Calu3 (cell line): ENCODE measurements at regions not wholly inside any gene's neighbourhood (a gene's known extent, or its start where the extent isn't known, plus 50 kb on each side); places are given as distances from the start of the nearest gene placed in this dataset.

Experiments used
- BruUV-seq: library from RNA; stranded (reverse); fragments of 400-500 nt; replicated peaks from 2 replicates; lab custom pipeline; 2021; lab: Mats Ljungman, UMichigan
- CTCF ChIA-PET: fragments of 300-600 bp; sonication (Branson Sonifier 250); formaldehyde crosslinking; loops from one replicate; lab custom pipeline; 2022; ENCODE audit warnings: antibody characterized with exemption; lab: Charles Lee
- DNase-seq: peaks from one replicate; pipeline ENCODE4 v3.0.0; 2022
- H3K27ac Mint-ChIP-seq: one replicate; pipeline ENCODE4 v1.8.0; 2022; ENCODE audit warnings: mixed read lengths; ENCODE audit not compliant: unreplicated experiment
- H3K27me3 Mint-ChIP-seq: one replicate; pipeline ENCODE4 v1.8.0; 2022; ENCODE audit warnings: mixed read lengths; ENCODE audit not compliant: unreplicated experiment
- H3K36me3 Mint-ChIP-seq: one replicate; pipeline ENCODE4 v1.8.0; 2022; ENCODE audit warnings: mild to moderate bottlenecking, moderate library complexity, mixed read lengths; ENCODE audit not compliant: insufficient read depth, unreplicated experiment
- H3K4me1 Mint-ChIP-seq: one replicate; pipeline ENCODE4 v1.8.0; 2022; ENCODE audit warnings: mild to moderate bottlenecking, low read depth, mixed read lengths; ENCODE audit not compliant: unreplicated experiment
- H3K4me3 Mint-ChIP-seq: one replicate; pipeline ENCODE4 v1.8.0; 2022; ENCODE audit warnings: mild to moderate bottlenecking, low read depth, moderate library complexity, mixed read lengths; ENCODE audit not compliant: unreplicated experiment
- H3K9me3 Mint-ChIP-seq: one replicate; pipeline ENCODE4 v1.8.0; 2022; ENCODE audit warnings: low read depth, mixed read lengths; ENCODE audit not compliant: unreplicated experiment
- intact Hi-C: fragments of 100-400 bp; cut with micrococcal nuclease; formaldehyde crosslinking; loops from one replicate; pipeline ENCODE4 v1.10.0; 2022; ENCODE audit not compliant: unreplicated experiment
- TF ChIP-seq, protein P1 (sequence below): fragments of 200-600 bp; IDR thresholded peaks from one replicate; pipeline ENCODE4 v1.8.0; 2022; ENCODE audit warnings: antibody characterized with exemption; ENCODE audit not compliant: unreplicated experiment

DNA sequence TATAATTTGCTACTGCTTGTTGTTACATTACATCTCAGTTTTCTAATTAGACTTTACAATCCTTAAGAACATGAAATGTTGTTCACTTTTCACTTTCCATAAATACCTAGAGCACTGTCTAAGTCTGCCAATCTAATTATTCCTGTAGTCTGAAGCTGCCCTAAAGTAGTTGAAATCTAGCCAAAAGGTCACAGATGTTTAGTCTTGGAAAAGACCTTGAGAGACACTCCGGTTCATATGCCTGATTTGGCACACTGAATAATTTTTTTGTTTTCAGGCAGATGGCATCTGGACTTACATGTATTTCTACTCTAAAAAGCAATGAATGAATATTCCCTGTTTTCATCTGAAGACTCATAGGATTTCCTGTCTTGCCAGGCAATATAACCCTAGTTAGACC, 359.1 kb downstream of the ANKRD7 start:
- TF ChIP-seq, protein P1, sequence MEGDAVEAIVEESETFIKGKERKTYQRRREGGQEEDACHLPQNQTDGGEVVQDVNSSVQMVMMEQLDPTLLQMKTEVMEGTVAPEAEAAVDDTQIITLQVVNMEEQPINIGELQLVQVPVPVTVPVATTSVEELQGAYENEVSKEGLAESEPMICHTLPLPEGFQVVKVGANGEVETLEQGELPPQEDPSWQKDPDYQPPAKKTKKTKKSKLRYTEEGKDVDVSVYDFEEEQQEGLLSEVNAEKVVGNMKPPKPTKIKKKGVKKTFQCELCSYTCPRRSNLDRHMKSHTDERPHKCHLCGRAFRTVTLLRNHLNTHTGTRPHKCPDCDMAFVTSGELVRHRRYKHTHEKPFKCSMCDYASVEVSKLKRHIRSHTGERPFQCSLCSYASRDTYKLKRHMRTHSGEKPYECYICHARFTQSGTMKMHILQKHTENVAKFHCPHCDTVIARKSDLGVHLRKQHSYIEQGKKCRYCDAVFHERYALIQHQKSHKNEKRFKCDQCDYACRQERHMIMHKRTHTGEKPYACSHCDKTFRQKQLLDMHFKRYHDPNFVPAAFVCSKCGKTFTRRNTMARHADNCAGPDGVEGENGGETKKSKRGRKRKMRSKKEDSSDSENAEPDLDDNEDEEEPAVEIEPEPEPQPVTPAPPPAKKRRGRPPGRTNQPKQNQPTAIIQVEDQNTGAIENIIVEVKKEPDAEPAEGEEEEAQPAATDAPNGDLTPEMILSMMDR = no peak
- no TSS peak for BruUV-seq
- Mint-ChIP-seq H3K36me3 (no peaks in the 10 kb centered on the region), H3K27ac (no peak overlapping the region), H3K4me1 (no peaks in the 10 kb centered on the region), H3K4me3 (no peak overlapping the region), H3K27me3 (no peaks in the 10 kb centered on the region), H3K9me3 (peaks cover 12% of the 10 kb centered on the region)
- no peak for DNase-seq
- CTCF ChIA-PET = no interaction called here
- intact Hi-C loops = no loop called here

- no peak for DNase-seq
- Mint-ChIP-seq H3K36me3 (no peaks in the 10 kb centered on the region), H3K27me3 (no peaks in the 10 kb centered on the region), H3K4me1 (no peaks in the 10 kb centered on the region), H3K4me3 (no peak overlapping the region), H3K9me3 (peaks cover 18% of the 10 kb centered on the region), H3K27ac (no peak overlapping the region)
- TF ChIP-seq, protein P1 = no peak
- intact Hi-C loops = no loop called here
- CTCF ChIA-PET = no interaction called here
- no TSS peak for BruUV-seq
Observed at GRCh38 chr7:118586248-118586647, 361.7 kb downstream of the ANKRD7 start.

GRCh38 chr7:118590107-118590506, 365.6 kb downstream of the ANKRD7 start:
- no peaks in the 10 kb centered on the region for H3K27me3 Mint-ChIP-seq
- BruUV-seq = no TSS peak
- no peak overlapping the region for H3K27ac Mint-ChIP-seq
- intact Hi-C loops = loop anchor here (10.0 kb wide), 1 partner anchor 335 kb away; no protein-coding TSS in a partner anchor
- TF ChIP-seq, protein P1 = no peak
- no peak overlapping the region for H3K4me3 Mint-ChIP-seq
- CTCF ChIA-PET = no interaction called here
- H3K9me3 Mint-ChIP-seq = peaks cover 15% of the 10 kb centered on the region
- no peaks in the 10 kb centered on the region for H3K36me3 Mint-ChIP-seq
- peak; percentile 6 for DNase-seq
- peaks cover 8% of the 10 kb centered on the region for H3K4me1 Mint-ChIP-seq

GRCh38 chr7:118602090-118602489, 377.6 kb downstream of the ANKRD7 start:
- H3K4me3 Mint-ChIP-seq = no peak overlapping the region
- CTCF ChIA-PET = no interaction called here
- H3K36me3 Mint-ChIP-seq = no peaks in the 10 kb centered on the region
- TF ChIP-seq, protein P1 = no peak
- intact Hi-C loops = no loop called here
- no peak for DNase-seq
- no TSS peak for BruUV-seq
- H3K27me3 Mint-ChIP-seq = no peaks in the 10 kb centered on the region
- no peaks in the 10 kb centered on the region for H3K9me3 Mint-ChIP-seq
- no peaks in the 10 kb centered on the region for H3K4me1 Mint-ChIP-seq
- no peak overlapping the region for H3K27ac Mint-ChIP-seq
